HepG2 (cell line): ENCODE measurements at regions not wholly inside any gene's neighbourhood (a gene's known extent, or its start where the extent isn't known, plus 50 kb on each side); places are given as distances from the start of the nearest gene placed in this dataset.

ENCODE experiments used
- ATF2 ChIP-seq: sonication (generic); formaldehyde crosslinking; IDR thresholded peaks from 2 replicates; pipeline ENCODE4 v1.4.0; 2020; ENCODE audit warnings: missing genetic modification reagents
- CERS6 ChIP-seq: sonication (generic); formaldehyde crosslinking; IDR thresholded peaks from 2 replicates; pipeline ENCODE4 v1.5.0; 2020; ENCODE audit warnings: missing genetic modification reagents
- ESRRA ChIP-seq: sonication (generic); formaldehyde crosslinking; IDR thresholded peaks from 2 replicates; pipeline ENCODE4 v1.5.1; 2020; ENCODE audit warnings: mild to moderate bottlenecking, low read depth, missing genetic modification reagents
- HHEX ChIP-seq: IDR thresholded peaks from 2 replicates; pipeline ENCODE4 v1.6.1; 2016; ENCODE audit warnings: control low read depth
- IRF2 ChIP-seq: IDR thresholded peaks from 2 replicates; pipeline ENCODE4 v1.6.1; 2018; ENCODE audit warnings: missing genetic modification reagents, missing compliant biosample characterization
- JUNB ChIP-seq: sonication (generic); formaldehyde crosslinking; IDR thresholded peaks from 2 replicates; pipeline ENCODE4 v1.8.0; 2022; ENCODE audit warnings: missing genetic modification reagents, mild to moderate bottlenecking, borderline replicate concordance
- MTF1 ChIP-seq: sonication (generic); formaldehyde crosslinking; IDR thresholded peaks from 2 replicates; pipeline ENCODE4 v1.5.0; 2020; ENCODE audit warnings: missing genetic modification reagents
- MYPOP ChIP-seq: sonication (generic); formaldehyde crosslinking; IDR thresholded peaks from 2 replicates; pipeline ENCODE4 v1.8.1; 2023; ENCODE audit warnings: mild to moderate bottlenecking, moderate library complexity, missing genetic modification reagents
- NFE2L1 ChIP-seq: sonication (generic); formaldehyde crosslinking; IDR thresholded peaks from 2 replicates; pipeline ENCODE4 v1.4.0; 2020; ENCODE audit warnings: missing genetic modification reagents, mild to moderate bottlenecking, borderline replicate concordance
- NKX3-1 ChIP-seq: sonication (generic); formaldehyde crosslinking; IDR thresholded peaks from 2 replicates; pipeline ENCODE4 v1.5.0; 2020; ENCODE audit warnings: missing genetic modification reagents
- POLR2AphosphoS2 ChIP-seq: IDR thresholded peaks from 2 replicates; pipeline ENCODE4 v1.6.1; 2011; ENCODE audit warnings: low read depth, low read length, improper control_type of control experiment
- RAD51 ChIP-seq: fragments of 450-650 bp; IDR thresholded peaks from 2 replicates; pipeline ENCODE4 v1.6.1; 2016; ENCODE audit warnings: borderline replicate concordance
- RBAK ChIP-seq: sonication (generic); formaldehyde crosslinking; IDR thresholded peaks from 2 replicates; pipeline ENCODE4 v1.5.1; 2020; ENCODE audit warnings: mild to moderate bottlenecking, missing genetic modification reagents
- RFX5 ChIP-seq: IDR thresholded peaks from 2 replicates; pipeline ENCODE4 v1.6.1; 2011; ENCODE audit warnings: low read depth, low read length, improper control_type of control experiment
- RXRA ChIP-seq: sonication (generic); formaldehyde crosslinking; IDR thresholded peaks from 2 replicates; pipeline ENCODE4 v1.5.1; 2020; ENCODE audit warnings: missing genetic modification reagents
- SMYD3 ChIP-seq: sonication (generic); formaldehyde crosslinking; IDR thresholded peaks from 2 replicates; pipeline ENCODE4 v1.8.1; 2023; ENCODE audit warnings: mild to moderate bottlenecking, missing genetic modification reagents
- STAT6 ChIP-seq: sonication (generic); formaldehyde crosslinking; IDR thresholded peaks from 2 replicates; pipeline ENCODE4 v1.4.0; 2020; ENCODE audit warnings: missing genetic modification reagents, mild to moderate bottlenecking, borderline replicate concordance
- ZFP36 ChIP-seq: fragments of 150-350 bp; IDR thresholded peaks from 2 replicates; pipeline ENCODE4 v1.6.1; 2018; ENCODE audit warnings: borderline replicate concordance, low read length, low read depth; ENCODE audit not compliant: partially characterized antibody
- ZNF253 ChIP-seq: sonication (generic); formaldehyde crosslinking; IDR thresholded peaks from 2 replicates; pipeline ENCODE4 v1.8.0; 2022; ENCODE audit warnings: mild to moderate bottlenecking, missing genetic modification reagents, borderline replicate concordance
- ZNF644 ChIP-seq: IDR thresholded peaks from 2 replicates; pipeline ENCODE4 v1.6.1; 2016; ENCODE audit warnings: low read depth
- ZNF788 ChIP-seq: sonication (generic); formaldehyde crosslinking; IDR thresholded peaks from 2 replicates; pipeline ENCODE4 v1.5.0; 2020; ENCODE audit warnings: mild to moderate bottlenecking, missing genetic modification reagents, borderline replicate concordance
- ZSCAN30 ChIP-seq: sonication (generic); formaldehyde crosslinking; IDR thresholded peaks from 2 replicates; pipeline ENCODE4 v1.5.0; 2020; ENCODE audit warnings: mild to moderate bottlenecking, missing genetic modification reagents
- ZSCAN9 ChIP-seq: IDR thresholded peaks from 2 replicates; pipeline ENCODE4 v1.6.1; 2016; ENCODE audit warnings: borderline replicate concordance
- TF ChIP-seq, protein P1 (sequence below): sonication (generic); formaldehyde crosslinking; IDR thresholded peaks from 2 replicates; pipeline ENCODE4 v1.4.0; 2020; ENCODE audit warnings: missing genetic modification reagents; ENCODE audit errors: not compliant biosample characterization

GRCh38 chr20:53711333-53712211 lies 117.9 kb upstream of the ZNF217 start (continued):
- no peak for TF ChIP-seq ZFP36
- TF ChIP-seq MTF1 (CRISPR knock-in tag): no peak
- TF ChIP-seq, protein P1, sequence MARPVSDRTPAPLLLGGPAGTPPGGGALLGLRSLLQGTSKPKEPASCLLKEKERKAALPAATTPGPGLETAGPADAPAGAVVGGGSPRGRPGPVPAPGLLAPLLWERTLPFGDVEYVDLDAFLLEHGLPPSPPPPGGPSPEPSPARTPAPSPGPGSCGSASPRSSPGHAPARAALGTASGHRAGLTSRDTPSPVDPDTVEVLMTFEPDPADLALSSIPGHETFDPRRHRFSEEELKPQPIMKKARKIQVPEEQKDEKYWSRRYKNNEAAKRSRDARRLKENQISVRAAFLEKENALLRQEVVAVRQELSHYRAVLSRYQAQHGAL (CRISPR knock-in tag): no peak
- TF ChIP-seq ATF2 (CRISPR knock-in tag): peak; percentile 42; the same call in 1 of the 2 replicates
- no peak for TF ChIP-seq ZSCAN30 (CRISPR knock-in tag)
- peak; percentile 36; the same call in 1 of the 2 replicates for TF ChIP-seq ZNF788
- peak; percentile 33 for TF ChIP-seq IRF2
- TF ChIP-seq ZSCAN9 (CRISPR knock-in tag): no peak; the same call in 1 of the 2 replicates
- no peak; the same call in 1 of the 2 replicates for TF ChIP-seq RXRA (CRISPR knock-in tag)
- no peak for TF ChIP-seq HHEX
- TF ChIP-seq JUNB (CRISPR knock-in tag): peak; percentile 64; the same call in 1 of the 2 replicates
- TF ChIP-seq CERS6: no peak
- TF ChIP-seq ZNF253: no peak
- peak; percentile 27; the same call in 1 of the 2 replicates for TF ChIP-seq ZNF644 (CRISPR knock-in tag)
- TF ChIP-seq MYPOP (CRISPR knock-in tag): no peak; the same call in 1 of the 2 replicates
- no peak for TF ChIP-seq RAD51
- peak; percentile 78 for TF ChIP-seq ESRRA (CRISPR knock-in tag)
- no peak for TF ChIP-seq RFX5
- TF ChIP-seq NKX3-1 (CRISPR knock-in tag): no peak
- TF ChIP-seq STAT6: no peak
- no peak for TF ChIP-seq RBAK (CRISPR knock-in tag)
- TF ChIP-seq NFE2L1: no peak
- no peak for TF ChIP-seq SMYD3
- no peak for TF ChIP-seq POLR2AphosphoS2
